Hematopoietic multipotent progenitor cell treated with erythropoietin and hydrocortisone succinate and interleukin-3 and kit ligand, for 15 days (in vitro differentiated cells): ENCODE measurements at regions not wholly inside any gene's neighbourhood (a gene's known extent, or its start where the extent isn't known, plus 50 kb on each side); places are given as distances from the start of the nearest gene placed in this dataset.

Experiments
- DNase-seq: peaks from one replicate; pipeline ENCODE4 v3.0.0-alpha.2; 2015; ENCODE audit warnings: low spot score

- DNase-seq: no peak
Measured at GRCh38 chr22:49259839-49260615, 567.6 kb downstream of the BRD1 start.

- DNase-seq: no peak
Measured at GRCh38 chr22:49258107-49259010, 569.3 kb downstream of the BRD1 start.

- no peak for DNase-seq
Measured at GRCh38 chr22:49257551-49257961, 570.1 kb downstream of the BRD1 start.

- DNase-seq: no peak
Measured at GRCh38 chr22:49255741-49256318, 571.8 kb downstream of the BRD1 start.

- no peak for DNase-seq
Measured at GRCh38 chr22:49255154-49255553, 572.5 kb downstream of the BRD1 start.

GRCh38 chr22:49253656-49254055 lies 574.0 kb downstream of the BRD1 start:
- no peak for DNase-seq

GRCh38 chr22:49251371-49251770 lies 576.3 kb downstream of the BRD1 start:
- no peak for DNase-seq

- DNase-seq: no peak
Measured at GRCh38 chr22:49247194-49247924, 580.3 kb downstream of the BRD1 start.

GRCh38 chr22:49244466-49245420 lies 582.9 kb downstream of the BRD1 start:
- DNase-seq: no peak

- DNase-seq: no peak
Measured at GRCh38 chr22:49243965-49244364, 583.7 kb downstream of the BRD1 start.

- no peak for DNase-seq
Measured at GRCh38 chr22:49243335-49243734, 584.3 kb downstream of the BRD1 start.

GRCh38 chr22:49242480-49242879 lies 585.2 kb downstream of the BRD1 start:
- no peak for DNase-seq

- no peak for DNase-seq
Measured at GRCh38 chr22:49241174-49241851, 586.4 kb downstream of the BRD1 start.

- DNase-seq: no peak
Measured at GRCh38 chr22:49240472-49240871, 587.2 kb downstream of the BRD1 start.

GRCh38 chr22:49240016-49240380 lies 587.7 kb downstream of the BRD1 start:
- no peak for DNase-seq

- DNase-seq: no peak
Measured at GRCh38 chr22:49239264-49240015, 588.2 kb downstream of the BRD1 start.

GRCh38 chr22:49238181-49239141 lies 589.2 kb downstream of the BRD1 start:
- DNase-seq: no peak

- no peak for DNase-seq
Measured at GRCh38 chr22:49237703-49238102, 590.0 kb downstream of the BRD1 start.
